Activated CD4-positive, alpha-beta T cell treated with anti-CD3 and anti-CD28 coated beads, Interleukin-2, amount 50 U/mL, for 48 hours (primary cell): ENCODE measurements at regions not wholly inside any gene's neighbourhood (a gene's known extent, or its start where the extent isn't known, plus 50 kb on each side); places are given as distances from the start of the nearest gene placed in this dataset.

Experiments used
- DNase-seq, 2 experiments: peaks; one replicate each; pipeline ENCODE4 v3.0.0-alpha.2; 2020

GRCh38 chr11:131242476-131243000, 127.9 kb upstream of the NTM start:
- DNase-seq, result no peak

GRCh38 chr11:131246156-131246555, 124.3 kb upstream of the NTM start:
- no peak for DNase-seq

DNA sequence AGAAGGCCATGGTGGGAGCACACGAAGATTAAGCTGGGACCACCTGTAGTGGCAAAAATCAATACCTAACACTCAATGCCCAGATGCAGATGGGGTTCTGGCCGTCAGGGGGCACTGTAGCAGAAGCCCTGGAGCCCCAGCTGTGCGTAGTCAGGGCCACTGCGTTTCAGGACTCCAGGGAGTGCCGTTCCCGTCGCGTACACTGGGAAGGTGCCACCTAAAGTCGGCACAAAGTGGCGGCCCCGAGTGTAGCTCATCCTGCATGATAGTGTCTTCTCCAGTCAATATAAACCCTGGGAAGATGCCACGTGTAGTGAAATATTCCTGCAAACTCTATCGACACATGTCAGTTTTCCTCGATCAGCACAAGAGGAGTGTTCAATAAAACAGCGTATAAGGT, 123.8 kb upstream of the NTM start:
- DNase-seq, result no peak

DNA sequence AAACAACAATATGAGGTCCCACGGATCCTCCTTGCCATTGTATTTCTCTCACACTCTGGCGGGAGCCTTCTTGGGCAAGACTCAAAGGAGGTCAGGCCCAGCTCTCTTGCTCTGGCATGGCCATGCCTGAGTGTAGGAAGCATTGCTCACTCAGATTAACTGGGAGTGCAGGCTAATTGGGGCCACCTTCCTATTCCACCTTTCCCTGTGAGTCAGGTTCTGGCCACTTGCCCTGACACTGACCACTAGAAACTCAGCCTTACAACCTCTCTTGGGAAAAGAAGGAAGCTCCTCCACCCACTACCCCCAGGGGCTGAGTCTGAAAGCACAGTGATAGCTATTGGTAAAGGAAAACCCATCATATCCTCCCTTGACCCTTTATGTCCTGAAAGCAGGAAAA, 121.8 kb upstream of the NTM start:
- DNase-seq, result no peak

- no peak for DNase-seq
Measured at GRCh38 chr11:131253142-131253655, 117.2 kb upstream of the NTM start.

- no peak for DNase-seq
Measured at GRCh38 chr11:131253656-131254151, 116.7 kb upstream of the NTM start.

GRCh38 chr11:131254254-131254653, 116.2 kb upstream of the NTM start:
- DNase-seq, result no peak

GRCh38 chr11:131274233-131274632, 96.2 kb upstream of the NTM start:
- no peak for DNase-seq

DNA sequence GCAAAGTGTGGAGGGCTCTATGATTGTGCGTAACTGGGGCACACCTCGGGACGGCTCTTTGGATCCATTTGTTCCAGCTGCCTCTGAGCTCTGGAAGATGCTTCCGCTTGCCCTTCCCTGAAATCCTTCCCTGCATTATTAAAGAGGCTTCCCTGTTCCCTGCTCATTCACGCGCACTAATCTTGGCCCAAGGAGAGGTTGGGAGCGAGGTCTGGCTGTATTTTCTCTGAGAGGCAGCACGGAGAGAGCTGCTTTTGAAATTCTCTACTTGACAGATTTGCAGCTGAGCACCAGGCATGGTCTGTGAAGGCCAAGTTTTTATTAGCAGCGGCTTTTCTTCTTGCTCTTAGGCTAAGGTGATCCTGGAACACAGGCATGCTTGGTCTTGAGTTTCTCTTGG, 94.8 kb upstream of the NTM start:
- DNase-seq, result no peak

DNA sequence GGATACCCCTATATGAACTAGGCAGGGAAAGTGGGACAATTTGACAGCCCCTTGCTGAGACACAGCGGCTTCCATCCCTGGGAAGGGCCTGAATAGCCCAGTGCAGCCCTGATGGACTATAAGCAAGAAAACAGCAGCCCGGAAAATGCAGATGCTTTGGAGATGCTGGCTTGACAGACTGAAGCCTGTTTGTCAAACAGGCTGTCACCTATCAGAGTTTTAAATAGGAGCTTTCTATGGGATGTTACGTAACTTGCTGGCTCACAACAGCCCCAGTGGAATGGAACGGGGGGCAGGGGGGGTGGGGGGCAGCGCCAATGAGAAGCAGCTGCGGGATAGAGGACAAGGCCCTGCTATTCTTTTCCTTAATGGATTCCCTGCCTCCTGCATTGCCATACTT, 91.9 kb upstream of the NTM start:
- DNase-seq, result no peak

DNA sequence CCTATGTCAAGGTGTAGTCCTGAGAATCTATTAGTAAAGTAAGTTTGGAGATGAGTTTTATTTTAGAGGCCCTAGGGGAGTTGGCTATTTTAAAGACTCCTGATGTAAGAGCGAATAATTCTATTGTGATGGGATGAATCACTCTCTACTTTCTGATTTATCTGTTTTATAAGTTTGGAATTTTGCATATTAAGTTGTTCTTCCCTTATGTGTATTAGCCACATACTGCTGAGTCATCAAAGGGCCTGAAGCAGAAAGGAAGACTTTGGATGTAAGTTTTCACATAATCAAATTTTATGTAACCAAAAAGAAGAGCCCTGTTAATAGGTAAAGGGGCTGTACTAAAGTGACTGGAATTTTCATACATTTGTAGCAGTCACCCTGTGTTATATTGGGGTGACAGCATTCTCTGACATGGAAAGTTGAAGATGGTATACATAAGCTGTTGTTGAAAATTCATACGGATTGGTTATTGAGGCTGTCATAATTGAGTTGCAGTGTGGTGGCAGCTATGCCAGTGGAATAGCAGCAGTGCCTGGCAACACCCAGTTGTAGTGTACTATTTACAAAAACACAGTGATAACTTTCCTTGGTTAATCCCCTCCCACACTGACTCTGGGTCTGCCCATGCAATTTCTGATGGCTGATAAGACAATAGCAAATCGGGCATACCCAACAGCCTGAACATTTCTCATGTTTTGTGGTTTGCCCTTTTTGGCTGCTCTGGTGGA, 90.6 kb upstream of the NTM start:
- no peak for DNase-seq

DNA sequence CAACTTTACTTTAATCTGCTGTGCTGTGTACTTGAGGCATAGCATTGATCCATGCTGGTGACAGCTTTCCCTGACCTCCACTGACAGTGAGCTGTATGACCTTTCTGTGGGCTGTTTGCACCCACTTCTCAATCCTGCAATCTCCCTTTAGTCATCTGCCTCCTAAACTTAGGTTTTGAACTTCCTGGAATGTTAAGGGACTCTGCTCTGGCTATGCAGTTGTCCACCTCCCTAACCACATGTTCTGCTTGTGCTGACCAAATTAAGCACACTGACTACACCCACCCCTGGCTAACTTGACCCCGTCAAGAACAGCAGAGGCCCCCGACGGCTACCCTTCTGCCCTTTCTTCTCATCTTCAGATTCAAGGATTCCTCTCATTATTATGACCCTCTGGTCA, 89.1 kb upstream of the NTM start:
- DNase-seq, result no peak

DNA sequence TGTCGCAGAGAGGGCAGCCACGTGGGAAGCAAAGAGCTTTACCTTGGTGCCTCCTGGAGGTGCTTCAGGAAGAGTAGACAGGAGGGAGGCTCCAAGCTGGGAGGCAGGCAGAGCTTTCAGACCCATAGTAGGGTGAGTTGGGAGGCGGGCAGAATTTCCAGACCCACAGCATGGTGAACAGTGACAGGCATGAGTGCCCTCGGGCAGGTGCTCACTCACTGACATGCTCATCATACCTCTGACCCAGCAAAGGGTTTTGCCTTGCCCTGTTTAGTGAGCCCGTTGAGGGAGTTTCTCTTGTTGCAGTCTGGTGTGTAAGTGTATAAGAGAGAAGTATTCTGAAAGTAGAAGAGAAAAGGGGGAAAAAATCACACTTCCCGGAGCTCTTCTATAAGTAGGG, 86.4 kb upstream of the NTM start:
- DNase-seq, result no peak

DNA sequence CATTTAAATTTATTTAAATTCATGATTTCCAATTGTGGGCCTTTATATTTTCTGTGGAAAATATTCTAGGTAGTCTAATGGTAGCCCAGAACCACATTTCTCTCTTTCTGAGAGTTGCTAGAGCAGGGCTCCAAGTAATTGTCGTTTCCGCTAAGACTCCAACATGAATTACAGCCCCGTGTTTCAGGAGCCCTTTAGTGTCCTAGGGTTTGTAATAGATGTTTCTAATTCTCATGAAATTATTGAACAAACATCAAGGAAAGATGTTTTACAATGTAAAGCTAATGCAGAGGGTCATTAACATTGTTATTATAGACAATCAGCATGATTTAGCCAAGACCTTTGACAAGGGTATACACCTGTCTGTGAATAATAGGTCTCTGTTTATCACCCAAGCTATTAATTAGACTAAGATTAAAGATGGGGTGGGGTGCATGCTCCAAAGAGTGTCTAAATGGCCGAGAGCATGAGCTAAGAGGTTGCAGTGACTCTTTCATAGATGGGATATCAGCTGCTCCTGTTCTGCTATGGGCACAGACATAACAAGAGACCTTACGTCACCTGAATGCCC, 81.8 kb upstream of the NTM start:
- DNase-seq, result no peak

DNA sequence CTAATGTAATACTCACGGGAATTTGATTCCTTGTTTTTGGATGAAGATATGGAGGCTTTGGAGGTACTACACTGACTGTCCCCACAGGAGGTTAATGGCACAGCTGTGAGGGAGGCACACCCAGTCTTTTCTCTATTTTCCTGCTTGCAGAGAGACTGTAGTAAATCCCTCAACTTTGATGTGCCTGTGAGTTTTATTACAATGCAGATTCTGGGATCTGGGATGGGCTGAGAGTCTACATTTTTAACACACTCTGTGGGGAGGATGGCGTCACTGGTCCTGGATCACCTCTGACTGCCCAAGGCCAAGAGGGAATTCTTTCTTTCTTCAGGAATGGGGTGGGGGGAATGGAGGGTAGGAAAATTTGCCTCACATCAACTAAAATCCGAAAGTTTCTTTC, 80.2 kb upstream of the NTM start:
- no peak for DNase-seq

- no peak for DNase-seq
Measured at GRCh38 chr11:131295986-131296385, 74.4 kb upstream of the NTM start.

GRCh38 chr11:131297441-131297840, 73.0 kb upstream of the NTM start:
- DNase-seq, result no peak

GRCh38 chr11:131299598-131300438, 70.6 kb upstream of the NTM start:
- no peak for DNase-seq

DNA sequence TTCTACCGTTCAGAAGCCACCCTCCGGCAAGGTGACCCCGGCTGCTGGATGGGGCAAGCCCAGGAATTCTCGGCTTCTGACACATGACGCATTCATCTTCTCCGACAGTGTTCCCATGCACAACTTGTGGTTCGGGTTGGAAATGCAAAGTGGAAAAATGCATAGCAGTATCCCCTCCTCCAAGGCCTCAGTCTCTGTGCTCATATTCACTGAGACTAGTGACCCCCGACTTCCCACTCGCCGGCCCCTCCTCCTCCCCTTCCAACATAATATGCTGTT, 70.0 kb upstream of the NTM start:
- DNase-seq, result no peak

DNA sequence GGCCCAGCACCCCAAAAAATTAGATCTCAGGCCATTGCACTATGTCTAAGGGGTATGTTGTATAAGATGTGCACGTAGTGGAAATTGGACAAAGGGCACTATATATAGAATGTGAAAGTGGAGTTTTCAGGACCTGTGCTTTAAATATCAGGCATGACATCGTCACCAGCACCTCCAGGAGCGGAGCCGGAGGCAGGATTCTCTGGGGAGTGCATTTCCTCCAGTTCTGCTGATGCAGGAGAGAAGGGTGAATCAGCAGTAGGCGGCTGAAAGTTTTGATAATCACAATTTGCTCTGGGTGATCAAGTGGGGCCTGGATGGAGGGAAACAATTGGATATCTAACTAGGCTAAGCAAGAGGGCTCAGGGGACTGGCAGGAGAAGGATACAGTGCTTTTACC, 69.1 kb upstream of the NTM start:
- no peak for DNase-seq

GRCh38 chr11:131302836-131303235, 67.6 kb upstream of the NTM start:
- no peak for DNase-seq

GRCh38 chr11:131303611-131304119, 66.8 kb upstream of the NTM start:
- no peak for DNase-seq

DNA sequence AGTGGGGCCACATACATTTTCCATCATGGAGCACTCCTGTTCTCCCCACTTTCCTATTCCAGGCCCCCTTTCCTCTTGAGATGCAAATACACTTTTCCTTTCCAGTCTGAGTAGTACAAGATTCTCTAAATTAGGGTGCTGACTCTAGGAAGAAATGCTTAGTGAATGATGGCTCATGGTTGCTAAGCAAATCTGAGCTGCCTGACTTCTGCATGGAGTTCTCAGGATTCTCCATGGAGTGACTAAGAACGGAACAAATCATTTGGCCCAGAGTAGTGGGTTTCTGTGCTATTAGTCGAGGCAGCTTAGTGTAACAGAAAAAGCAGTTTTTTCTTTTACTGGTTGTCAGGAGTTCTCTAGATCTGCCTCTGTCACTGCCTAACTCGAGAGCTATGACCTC, 65.4 kb upstream of the NTM start:
- DNase-seq, result no peak

DNA sequence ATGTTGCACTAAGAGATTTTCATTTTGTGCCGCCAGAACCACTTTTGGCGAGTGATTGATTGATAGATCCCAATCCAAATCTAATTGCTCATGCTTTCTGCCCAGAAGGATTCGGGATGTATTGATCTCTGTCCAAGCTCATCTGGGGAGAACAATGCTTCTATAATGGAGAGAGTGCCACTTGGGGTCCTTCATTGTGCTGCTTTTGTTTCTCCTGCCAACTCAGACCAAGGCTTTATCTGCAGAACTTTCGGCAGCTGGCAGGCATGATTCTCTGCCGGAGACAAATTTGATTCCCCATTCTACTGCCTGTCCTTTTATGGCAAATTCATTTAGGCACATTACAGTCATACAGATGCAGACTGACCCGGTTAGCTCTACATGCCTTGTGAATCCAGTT, 62.9 kb upstream of the NTM start:
- DNase-seq, result no peak
